GM23248 (cell line): ENCODE measurements at regions not wholly inside any gene's neighbourhood (a gene's known extent, or its start where the extent isn't known, plus 50 kb on each side); places are given as distances from the start of the nearest gene placed in this dataset.

Experiments used
- DNase-seq: peaks from one replicate; pipeline ENCODE4 v3.0.0-alpha.2; 2015
- H2AFZ ChIP-seq: fragments of 200-600 bp; sonication (generic); 2 replicates; pipeline ENCODE4 v1.6.1; 2016; ENCODE audit warnings: antibody characterized with exemption
- H3F3A ChIP-seq: fragments of 200-600 bp; sonication (generic); 2 replicates; pipeline ENCODE4 v1.6.1; 2016; ENCODE audit warnings: mild to moderate bottlenecking, antibody characterized with exemption, mixed run types; ENCODE audit not compliant: insufficient read depth
- H3K27ac ChIP-seq: fragments of 200-600 bp; sonication (generic); 2 replicates; pipeline ENCODE4 v1.5.1; 2016; ENCODE audit warnings: mild to moderate bottlenecking
- H3K27me3 ChIP-seq: fragments of 200-600 bp; sonication (generic); replicated peaks from 2 replicates; pipeline ENCODE4 v1.6.1; 2016; ENCODE audit warnings: mild to moderate bottlenecking; ENCODE audit not compliant: insufficient read depth
- H3K36me3 ChIP-seq: fragments of 200-600 bp; sonication (generic); 2 replicates; pipeline ENCODE4 v1.6.1; 2016; ENCODE audit warnings: low read depth, mild to moderate bottlenecking
- H3K4me1 ChIP-seq: fragments of 200-600 bp; sonication (generic); 2 replicates; pipeline ENCODE4 v1.6.1; 2016; ENCODE audit warnings: mild to moderate bottlenecking; ENCODE audit not compliant: insufficient read depth
- H3K4me2 ChIP-seq: fragments of 200-600 bp; sonication (generic); one replicate; pipeline ENCODE4 v1.6.1; 2016; ENCODE audit warnings: mild to moderate bottlenecking; ENCODE audit not compliant: unreplicated experiment
- H3K4me3 ChIP-seq: fragments of 200-600 bp; sonication (generic); 2 replicates; pipeline ENCODE4 v1.5.1; 2016; ENCODE audit warnings: mild to moderate bottlenecking
- H3K79me2 ChIP-seq: fragments of 200-600 bp; sonication (generic); 2 replicates; pipeline ENCODE4 v1.6.1; 2016; ENCODE audit warnings: mild to moderate bottlenecking; ENCODE audit not compliant: insufficient read depth
- H3K9ac ChIP-seq: fragments of 200-600 bp; sonication (generic); 2 replicates; pipeline ENCODE4 v1.6.1; 2016; ENCODE audit warnings: mild to moderate bottlenecking
- H3K9me2 ChIP-seq: fragments of 200-600 bp; sonication (generic); 2 replicates; pipeline ENCODE4 v1.6.1; 2016; ENCODE audit warnings: mixed run types, mild to moderate bottlenecking, moderate library complexity; ENCODE audit not compliant: insufficient read depth
- H3K9me3 ChIP-seq: fragments of 200-600 bp; sonication (generic); one replicate; pipeline ENCODE4 v1.6.1; 2017; ENCODE audit warnings: low read depth
- H4K20me1 ChIP-seq: fragments of 200-600 bp; sonication (generic); 2 replicates; pipeline ENCODE4 v1.6.0; 2016; ENCODE audit not compliant: insufficient read depth
- EZH2 ChIP-seq: fragments of 200-600 bp; sonication (generic); IDR thresholded peaks from 2 replicates; pipeline ENCODE4 v1.6.1; 2018; ENCODE audit warnings: antibody characterized with exemption, mild to moderate bottlenecking; ENCODE audit not compliant: insufficient read depth, poor library complexity, severe bottlenecking
- EZH2phosphoT487 ChIP-seq: fragments of 200-600 bp; sonication (generic); IDR thresholded peaks from 2 replicates; pipeline ENCODE4 v1.6.1; 2018; ENCODE audit warnings: antibody characterized with exemption, moderate library complexity, mild to moderate bottlenecking, low read depth; ENCODE audit not compliant: insufficient read depth
- WGBS, 2 experiments: methylation state at CpG; one replicate each; pipeline ENCODE4 v1.1.6; 2015 to 2017; ENCODE audit warnings: low lambda C conversion rate in 2 of 2, low coverage in 1 of 2; ENCODE audit errors: missing lambda C conversion rate in 2 of 2; 5-methylcytosine and 5-hydroxymethylcytosine counted together
- in situ Hi-C: fragments of 300-500 bp; cut with MboI; formaldehyde crosslinking; loops from 2 replicates; pipeline ENCODE4 v1.15.0; 2020

DNA sequence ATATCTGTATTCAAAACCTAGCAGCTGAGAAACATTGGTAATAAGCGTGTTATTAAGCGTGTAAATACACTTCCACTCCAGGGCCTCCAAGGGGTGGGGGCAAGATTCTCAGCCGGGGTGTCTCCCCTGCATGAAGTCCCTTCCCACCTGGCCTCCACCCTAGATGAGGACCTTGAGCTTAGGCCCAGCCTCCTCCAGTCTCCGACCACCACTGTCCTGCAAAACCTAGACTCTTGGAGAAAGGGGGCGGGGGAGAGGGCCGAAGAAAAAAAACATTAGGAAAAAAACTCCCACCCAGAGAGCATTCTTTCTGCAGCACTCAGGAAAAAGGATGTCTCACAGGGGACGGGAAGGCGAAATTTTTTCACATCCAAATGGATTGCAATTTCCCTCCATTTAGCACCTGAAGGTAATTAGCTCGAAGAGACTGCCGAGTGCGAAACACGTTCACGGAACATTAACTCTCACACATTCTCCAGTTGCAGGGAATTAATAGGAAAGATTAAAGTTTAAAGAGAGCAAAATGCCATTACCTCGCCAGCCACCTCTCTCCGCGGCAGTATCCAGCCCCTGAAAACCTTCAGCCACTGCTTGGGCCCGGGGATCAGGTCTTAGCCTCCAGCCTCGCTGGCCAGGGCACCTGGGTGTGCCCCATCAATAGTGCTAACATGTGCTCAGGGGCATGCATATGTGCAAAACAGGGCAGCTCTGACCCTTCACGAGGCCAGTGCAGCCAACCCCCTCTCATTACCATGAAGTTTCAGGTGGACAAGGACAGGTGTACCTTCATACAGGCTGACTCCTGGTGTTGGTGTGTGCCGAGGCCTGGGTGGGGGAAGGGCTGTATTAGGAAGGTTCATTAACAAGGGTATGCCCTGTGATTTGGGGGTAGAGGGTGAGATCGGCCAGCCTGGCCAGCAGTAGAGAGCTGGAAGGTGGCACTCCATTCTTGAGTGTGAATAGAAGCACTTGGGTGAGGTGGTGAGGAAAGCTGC, 77.2 kb downstream of the HIF1AN start:
- Histone ChIP-seq H3K9me3 (no peaks in the 10 kb centered on the region), H3K4me1 (no peaks in the 10 kb centered on the region), H3K27ac (no peak overlapping the region), H3K27me3 (peaks cover 51% of the 10 kb centered on the region), H3K9ac (no peak overlapping the region), H3K36me3 (no peaks in the 10 kb centered on the region), H3K9me2 (no peaks in the 10 kb centered on the region), H2AFZ (no peak overlapping the region), H3F3A (no peaks in the 10 kb centered on the region), H3K4me2 (no peak overlapping the region), H4K20me1 (no peaks in the 10 kb centered on the region), H3K4me3 (no peak overlapping the region), H3K79me2 (no peaks in the 10 kb centered on the region)
- no peak for DNase-seq
- TF ChIP-seq EZH2phosphoT487: no peak
- TF ChIP-seq EZH2: no peak
- in situ Hi-C loops: no loop called here
- 30 to 34% methylated on average over 21 of the region's 21 CpGs for WGBS, 2 experiments

DNA sequence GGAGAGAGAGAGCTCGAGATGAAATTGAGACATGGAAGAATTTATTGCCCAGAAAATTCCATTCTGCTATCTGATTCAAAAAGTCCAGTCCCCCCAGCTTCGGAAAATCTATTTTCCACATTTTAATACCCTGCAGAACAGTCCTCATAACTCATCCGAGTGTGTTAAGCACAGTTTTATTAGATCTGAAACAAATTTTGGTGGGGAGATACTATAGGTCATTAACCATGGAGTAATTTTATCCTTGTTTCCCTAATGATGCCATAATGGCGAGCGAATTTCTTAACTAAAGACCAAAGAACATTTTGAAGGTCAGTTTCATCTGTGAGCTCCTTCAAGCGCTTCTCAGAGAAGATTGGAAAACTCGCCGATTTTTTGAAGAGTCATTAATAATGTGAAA, 78.1 kb downstream of the HIF1AN start:
- no peak for TF ChIP-seq EZH2phosphoT487
- TF ChIP-seq EZH2: no peak
- DNase-seq: no peak
- WGBS, 2 experiments: 50 to 51% methylated on average over 8 of the region's 8 CpGs
- Histone ChIP-seq H3K36me3 (no peaks in the 10 kb centered on the region), H2AFZ (no peak overlapping the region), H3K27ac (no peak overlapping the region), H3K4me1 (no peaks in the 10 kb centered on the region), H3K9me3 (no peaks in the 10 kb centered on the region), H3K9ac (no peak overlapping the region), H3K79me2 (no peaks in the 10 kb centered on the region), H3F3A (no peaks in the 10 kb centered on the region), H3K4me3 (no peak overlapping the region), H3K27me3 (peaks cover 52% of the 10 kb centered on the region), H3K4me2 (no peak overlapping the region), H3K9me2 (no peaks in the 10 kb centered on the region), H4K20me1 (no peaks in the 10 kb centered on the region)
- in situ Hi-C loops: no loop called here

DNA sequence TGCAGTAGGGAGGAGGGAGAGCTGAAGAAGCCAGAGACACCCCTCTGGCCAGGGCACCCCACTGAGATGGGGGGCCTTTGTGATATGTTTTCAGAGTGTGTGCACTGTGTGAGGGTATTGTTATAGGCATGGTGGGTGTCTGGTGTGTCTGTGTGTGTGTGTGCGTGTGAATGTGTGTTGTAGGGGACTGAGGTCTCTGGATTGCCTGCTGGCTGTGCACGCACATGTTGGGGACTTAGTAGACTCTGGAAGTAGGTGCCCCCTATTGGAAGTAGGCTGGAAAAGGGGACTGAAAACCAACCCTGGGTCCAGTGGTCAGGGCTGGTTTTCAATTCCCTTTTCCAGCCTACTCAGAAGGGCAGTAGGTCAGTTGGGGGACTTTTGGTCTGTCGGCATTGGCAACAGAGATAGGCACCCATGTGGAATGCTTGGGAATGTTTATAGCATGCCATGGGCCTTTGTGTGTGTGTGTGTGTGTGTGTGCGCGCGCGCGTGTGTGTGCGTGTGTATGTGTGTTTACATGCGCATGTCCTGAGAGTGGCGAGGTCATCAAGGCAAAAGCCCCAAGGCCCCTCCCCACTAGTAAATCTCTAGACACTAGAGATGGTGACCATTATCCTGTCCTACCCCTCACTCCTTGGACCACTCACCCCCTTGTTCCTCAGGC, 78.8 kb downstream of the HIF1AN start:
- Histone ChIP-seq H3F3A (no peaks in the 10 kb centered on the region), H3K4me1 (no peaks in the 10 kb centered on the region), H3K79me2 (no peaks in the 10 kb centered on the region), H3K9ac (no peak overlapping the region), H3K9me3 (no peaks in the 10 kb centered on the region), H3K27ac (no peak overlapping the region), H3K36me3 (no peaks in the 10 kb centered on the region), H4K20me1 (no peaks in the 10 kb centered on the region), H3K9me2 (no peaks in the 10 kb centered on the region), H3K4me2 (no peak overlapping the region), H3K27me3 (peaks cover 59% of the 10 kb centered on the region), H3K4me3 (no peak overlapping the region), H2AFZ (no peak overlapping the region)
- WGBS, 2 experiments: 66 to 71% methylated on average over 11 of the region's 11 CpGs
- TF ChIP-seq EZH2phosphoT487: no peak
- no peak for TF ChIP-seq EZH2
- in situ Hi-C loops: no loop called here
- DNase-seq: no peak

DNA sequence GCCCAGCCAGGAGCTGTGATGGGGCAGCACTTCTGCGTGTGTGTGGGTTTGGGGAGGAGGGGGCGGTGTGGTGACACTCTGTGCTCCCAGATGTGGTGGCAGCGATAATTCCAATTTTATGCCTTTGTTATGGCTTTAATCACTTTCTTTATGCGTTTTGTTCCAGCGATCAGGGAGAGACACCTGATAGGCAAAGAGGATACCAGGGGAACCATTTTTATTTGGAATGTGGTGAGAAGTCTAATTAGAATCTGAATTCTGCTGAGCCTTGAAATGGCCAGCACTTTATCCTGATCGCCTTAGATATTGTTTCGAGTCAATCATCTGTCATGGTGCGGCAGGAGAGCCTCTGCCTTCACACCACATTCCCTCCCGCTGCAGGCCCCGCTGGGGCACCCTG, 79.5 kb downstream of the HIF1AN start:
- whole genome bisulfite sequencing, 2 experiments: 50% methylated on average over 10 of the region's 10 CpGs
- Histone ChIP-seq H3K36me3 (no peaks in the 10 kb centered on the region), H3K9me3 (no peaks in the 10 kb centered on the region), H2AFZ (no peak overlapping the region), H3K27ac (no peak overlapping the region), H3K9me2 (no peaks in the 10 kb centered on the region), H3K4me2 (no peak overlapping the region), H3K4me3 (no peak overlapping the region), H3K27me3 (peaks cover 58% of the 10 kb centered on the region), H3K79me2 (no peaks in the 10 kb centered on the region), H3K9ac (no peak overlapping the region), H3K4me1 (no peaks in the 10 kb centered on the region), H4K20me1 (no peaks in the 10 kb centered on the region), H3F3A (no peaks in the 10 kb centered on the region)
- no peak for DNase-seq
- TF ChIP-seq EZH2: no peak
- TF ChIP-seq EZH2phosphoT487: no peak
- in situ Hi-C loops: no loop called here
